ENCODE measurements at regions not wholly inside any gene's neighbourhood (a gene's known extent, or its start where the extent isn't known, plus 50 kb on each side); places are given as distances from the start of the nearest gene placed in this dataset.
A peak's percentile ranks its signal among the peaks of the same experiment; 100 is the strongest.

- CTCF ChIA-PET: no interaction called here
- no peak for DNase-seq
- Histone ChIP-seq H3K4me3 (ENCODE audit: control insufficient read depth in 1 of 7, extremely low read depth in 1 of 7, insufficient read depth in 4 of 7, low read depth in 2 of 7, low read length in 6 of 7) (no peak overlapping the region), H3K27me3 (replicated peaks in 2 of 5; ENCODE audit: control insufficient read depth in 4 of 5, insufficient read depth in 5 of 5, low read length in 4 of 5) (peaks cover 0 to 2% (median 0%) of the 10 kb centered on the region in 5 experiments), H3K36me3 (ENCODE audit: control insufficient read depth in 4 of 4, insufficient read depth in 4 of 4, low read length in 3 of 4) (no peaks in the 10 kb centered on the region), H3K9me3 (ENCODE audit: control extremely low read depth in 1 of 5, control insufficient read depth in 4 of 5, insufficient read depth in 2 of 5, low read depth in 1 of 5, low read length in 4 of 5) (no peaks in the 10 kb centered on the region), H3K27ac (ENCODE audit: insufficient read depth in 1 of 2, low read depth in 1 of 2, low read length in 2 of 2, poor library complexity in 1 of 2, severe bottlenecking in 2 of 2) (no peak overlapping the region), H3K4me1 (ENCODE audit: control extremely low read depth in 1 of 4, control insufficient read depth in 4 of 4, insufficient read depth in 4 of 4, low read length in 3 of 4) (no peaks in the 10 kb centered on the region)
- POLR2A ChIA-PET: no interaction called here
- 100% methylated on average over 1 of the region's 1 CpG for WGBS (ENCODE audit: insufficient coverage)
Measured at GRCh38 chr14:61878931-61879330, 116.7 kb downstream of the SNAPC1 start.

DNA sequence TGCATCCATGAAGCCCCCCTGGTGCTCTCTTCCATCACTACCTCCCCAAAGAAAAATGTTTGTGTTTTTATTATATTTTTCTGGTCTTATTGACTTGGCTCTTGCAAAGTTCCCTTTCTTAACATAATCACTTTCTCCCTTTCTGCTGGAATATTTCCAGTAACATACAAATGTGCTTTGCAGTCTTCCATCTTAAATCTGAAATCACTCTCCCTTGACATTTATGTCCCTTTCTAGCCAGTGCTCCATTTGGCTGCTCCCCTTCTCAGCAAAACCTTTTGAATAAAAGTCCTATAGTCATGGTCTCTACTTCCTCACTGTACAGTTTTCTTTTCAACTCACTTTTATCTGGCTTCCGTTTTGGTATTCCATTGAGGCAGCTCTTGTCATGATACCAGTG is 118.8 kb downstream of the SNAPC1 start:
- 100% methylated on average over 1 of the region's 1 CpG for WGBS (ENCODE audit: insufficient coverage)
- POLR2A ChIA-PET: no interaction called here

GRCh38 chr14:61884711-61885110 is 122.5 kb downstream of the SNAPC1 start:
- no peaks in the 10 kb centered on the region for H3K9me3 ChIP-seq (ENCODE audit: control extremely low read depth in 1 of 5, control insufficient read depth in 4 of 5, insufficient read depth in 2 of 5, low read depth in 1 of 5, low read length in 4 of 5)
- no peaks in the 10 kb centered on the region for H3K36me3 ChIP-seq (ENCODE audit: control insufficient read depth in 4 of 4, insufficient read depth in 4 of 4, low read length in 3 of 4)
- H3K4me1 ChIP-seq (ENCODE audit: control extremely low read depth in 1 of 4, control insufficient read depth in 4 of 4, insufficient read depth in 4 of 4, low read length in 3 of 4): no peaks in the 10 kb centered on the region
- H3K27me3 ChIP-seq (replicated peaks in 2 of 5; ENCODE audit: control insufficient read depth in 4 of 5, insufficient read depth in 5 of 5, low read length in 4 of 5): peaks cover 0 to 2% (median 0%) of the 10 kb centered on the region in 5 experiments
- no peak overlapping the region for H3K27ac ChIP-seq (ENCODE audit: insufficient read depth in 1 of 2, low read depth in 1 of 2, low read length in 2 of 2, poor library complexity in 1 of 2, severe bottlenecking in 2 of 2)
- no peak overlapping the region for H3K4me3 ChIP-seq (ENCODE audit: control insufficient read depth in 1 of 7, extremely low read depth in 1 of 7, insufficient read depth in 4 of 7, low read depth in 2 of 7, low read length in 6 of 7)
- POLR2A ChIA-PET: no interaction called here
- CTCF ChIA-PET: no interaction called here
- no peak for DNase-seq
- 100% methylated on average over 2 of the region's 2 CpGs for WGBS (ENCODE audit: insufficient coverage)

More for the DNA sequence above, 118.8 kb downstream of the SNAPC1 start:
- CTCF ChIA-PET: interaction anchor here (1.2 kb wide), 1 partner anchor 12 kb away, joined by 4 read pairs; no protein-coding TSS in a partner anchor
- H3K27me3 ChIP-seq (replicated peaks in 2 of 5; ENCODE audit: control insufficient read depth in 4 of 5, insufficient read depth in 5 of 5, low read length in 4 of 5): peaks cover 0 to 2% (median 0%) of the 10 kb centered on the region in 5 experiments
- no peak overlapping the region for H3K4me3 ChIP-seq (ENCODE audit: control insufficient read depth in 1 of 7, extremely low read depth in 1 of 7, insufficient read depth in 4 of 7, low read depth in 2 of 7, low read length in 6 of 7)
- H3K9me3 ChIP-seq (ENCODE audit: control extremely low read depth in 1 of 5, control insufficient read depth in 4 of 5, insufficient read depth in 2 of 5, low read depth in 1 of 5, low read length in 4 of 5): no peaks in the 10 kb centered on the region
- no peak overlapping the region for H3K27ac ChIP-seq (ENCODE audit: insufficient read depth in 1 of 2, low read depth in 1 of 2, low read length in 2 of 2, poor library complexity in 1 of 2, severe bottlenecking in 2 of 2)
- H3K4me1 ChIP-seq (ENCODE audit: control extremely low read depth in 1 of 4, control insufficient read depth in 4 of 4, insufficient read depth in 4 of 4, low read length in 3 of 4): no peaks in the 10 kb centered on the region
- no peaks in the 10 kb centered on the region for H3K36me3 ChIP-seq (ENCODE audit: control insufficient read depth in 4 of 4, insufficient read depth in 4 of 4, low read length in 3 of 4)
- no peak for DNase-seq

- ChIA-PET POLR2A (interaction anchor here (0.7 kb wide), 1 partner anchor 853 kb away, joined by 6 read pairs; no protein-coding TSS in a partner anchor), CTCF (no interaction called here)
- H3K27ac ChIP-seq (ENCODE audit: insufficient read depth in 1 of 2, low read depth in 1 of 2, low read length in 2 of 2, poor library complexity in 1 of 2, severe bottlenecking in 2 of 2): no peak overlapping the region
- no peak overlapping the region for H3K4me3 ChIP-seq (ENCODE audit: control insufficient read depth in 1 of 7, extremely low read depth in 1 of 7, insufficient read depth in 4 of 7, low read depth in 2 of 7, low read length in 6 of 7)
- H3K9me3 ChIP-seq (ENCODE audit: control extremely low read depth in 1 of 5, control insufficient read depth in 4 of 5, insufficient read depth in 2 of 5, low read depth in 1 of 5, low read length in 4 of 5): no peaks in the 10 kb centered on the region
- WGBS (ENCODE audit: insufficient coverage): no CpG with 5 or more reads among the region's 2 CpGs
- DNase-seq: no peak
- peaks cover 0 to 2% (median 0%) of the 10 kb centered on the region in 5 experiments for H3K27me3 ChIP-seq (replicated peaks in 2 of 5; ENCODE audit: control insufficient read depth in 4 of 5, insufficient read depth in 5 of 5, low read length in 4 of 5)
- H3K36me3 ChIP-seq (ENCODE audit: control insufficient read depth in 4 of 4, insufficient read depth in 4 of 4, low read length in 3 of 4): no peaks in the 10 kb centered on the region
- no peaks in the 10 kb centered on the region for H3K4me1 ChIP-seq (ENCODE audit: control extremely low read depth in 1 of 4, control insufficient read depth in 4 of 4, insufficient read depth in 4 of 4, low read length in 3 of 4)
Measured at GRCh38 chr14:61885203-61885961, 123.2 kb downstream of the SNAPC1 start.

DNA sequence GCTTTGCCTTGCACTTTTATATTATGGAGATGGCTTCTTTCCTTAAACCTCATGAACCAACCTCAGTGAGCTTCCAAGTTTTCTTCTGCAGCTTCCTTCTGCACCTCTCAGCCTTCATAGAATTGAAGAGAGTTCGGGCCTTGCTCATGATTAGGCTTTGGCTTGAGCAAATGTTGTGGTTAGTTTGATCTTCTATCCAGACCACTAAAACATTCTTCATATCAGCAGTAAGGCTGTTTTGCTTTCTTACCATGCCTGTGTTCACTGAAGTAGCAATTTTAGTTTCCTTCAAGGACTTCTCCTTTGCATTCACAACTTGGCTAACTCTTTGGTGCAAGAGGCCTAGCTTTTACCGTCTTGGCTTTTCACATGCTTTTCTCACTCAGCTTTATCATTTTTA is 125.4 kb downstream of the SNAPC1 start:
- WGBS (ENCODE audit: insufficient coverage): no CpG with 5 or more reads among the region's 2 CpGs
- POLR2A ChIA-PET: no interaction called here

DNA sequence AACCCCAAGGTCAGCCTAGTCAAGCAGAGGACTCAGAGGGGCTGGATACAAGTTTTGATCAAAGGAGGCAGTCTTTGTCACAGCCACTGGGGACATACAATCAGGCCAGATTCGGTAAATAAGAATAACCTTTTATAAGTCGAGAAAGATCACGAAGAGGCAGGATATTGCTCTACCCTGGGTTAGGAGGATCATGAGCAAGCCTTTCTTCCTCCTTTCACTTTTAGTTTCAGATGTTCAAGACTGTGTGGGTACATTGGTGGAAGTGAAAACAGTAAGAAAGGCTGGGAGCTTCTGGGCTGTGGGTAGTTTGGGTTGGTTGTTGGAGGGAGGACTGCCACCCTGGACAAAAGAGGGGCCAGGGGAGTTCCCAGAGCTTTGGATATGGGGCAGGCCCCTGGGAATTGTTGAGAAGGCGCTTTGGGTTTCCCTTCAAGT is 127.7 kb downstream of the SNAPC1 start:
- no peak overlapping the region for H3K27ac ChIP-seq (ENCODE audit: insufficient read depth in 1 of 2, low read depth in 1 of 2, low read length in 2 of 2, poor library complexity in 1 of 2, severe bottlenecking in 2 of 2)
- ChIA-PET POLR2A (no interaction called here), CTCF (interaction anchor here (0.7 kb wide), 1 partner anchor 52 kb away, joined by 3 read pairs; no protein-coding TSS in a partner anchor)
- no peaks in the 10 kb centered on the region for H3K9me3 ChIP-seq (ENCODE audit: control extremely low read depth in 1 of 5, control insufficient read depth in 4 of 5, insufficient read depth in 2 of 5, low read depth in 1 of 5, low read length in 4 of 5)
- peak; percentile 5 to 48 (median 36) for DNase-seq
- WGBS (ENCODE audit: insufficient coverage): 45% methylated on average over 4 of the region's 4 CpGs
- H3K36me3 ChIP-seq (ENCODE audit: control insufficient read depth in 4 of 4, insufficient read depth in 4 of 4, low read length in 3 of 4): no peaks in the 10 kb centered on the region
- H3K4me1 ChIP-seq (ENCODE audit: control extremely low read depth in 1 of 4, control insufficient read depth in 4 of 4, insufficient read depth in 4 of 4, low read length in 3 of 4): no peaks in the 10 kb centered on the region
- H3K4me3 ChIP-seq (ENCODE audit: control insufficient read depth in 1 of 7, extremely low read depth in 1 of 7, insufficient read depth in 4 of 7, low read depth in 2 of 7, low read length in 6 of 7): no peak overlapping the region
- peaks cover 0 to 11% (median 3%) of the 10 kb centered on the region in 5 experiments for H3K27me3 ChIP-seq (replicated peaks in 2 of 5; ENCODE audit: control insufficient read depth in 4 of 5, insufficient read depth in 5 of 5, low read length in 4 of 5)

More for the DNA sequence above, 125.4 kb downstream of the SNAPC1 start:
- Histone ChIP-seq H3K36me3 (ENCODE audit: control insufficient read depth in 4 of 4, insufficient read depth in 4 of 4, low read length in 3 of 4) (no peaks in the 10 kb centered on the region), H3K27me3 (replicated peaks in 2 of 5; ENCODE audit: control insufficient read depth in 4 of 5, insufficient read depth in 5 of 5, low read length in 4 of 5) (peaks cover 0 to 12% (median 3%) of the 10 kb centered on the region in 5 experiments), H3K9me3 (ENCODE audit: control extremely low read depth in 1 of 5, control insufficient read depth in 4 of 5, insufficient read depth in 2 of 5, low read depth in 1 of 5, low read length in 4 of 5) (no peaks in the 10 kb centered on the region), H3K4me1 (ENCODE audit: control extremely low read depth in 1 of 4, control insufficient read depth in 4 of 4, insufficient read depth in 4 of 4, low read length in 3 of 4) (no peaks in the 10 kb centered on the region), H3K27ac (ENCODE audit: insufficient read depth in 1 of 2, low read depth in 1 of 2, low read length in 2 of 2, poor library complexity in 1 of 2, severe bottlenecking in 2 of 2) (no peak overlapping the region), H3K4me3 (ENCODE audit: control insufficient read depth in 1 of 7, extremely low read depth in 1 of 7, insufficient read depth in 4 of 7, low read depth in 2 of 7, low read length in 6 of 7) (no peak overlapping the region)
- CTCF ChIA-PET: interaction anchor here (2.1 kb wide), 1 partner anchor 10 kb away, joined by 5 read pairs; no protein-coding TSS in a partner anchor
- no peak for DNase-seq

- Histone ChIP-seq H3K27me3 (replicated peaks in 2 of 5; ENCODE audit: control insufficient read depth in 4 of 5, insufficient read depth in 5 of 5, low read length in 4 of 5) (peaks cover 0 to 11% (median 3%) of the 10 kb centered on the region in 5 experiments), H3K4me3 (ENCODE audit: control insufficient read depth in 1 of 7, extremely low read depth in 1 of 7, insufficient read depth in 4 of 7, low read depth in 2 of 7, low read length in 6 of 7) (no peak overlapping the region), H3K27ac (ENCODE audit: insufficient read depth in 1 of 2, low read depth in 1 of 2, low read length in 2 of 2, poor library complexity in 1 of 2, severe bottlenecking in 2 of 2) (no peak overlapping the region), H3K4me1 (ENCODE audit: control extremely low read depth in 1 of 4, control insufficient read depth in 4 of 4, insufficient read depth in 4 of 4, low read length in 3 of 4) (no peaks in the 10 kb centered on the region), H3K9me3 (ENCODE audit: control extremely low read depth in 1 of 5, control insufficient read depth in 4 of 5, insufficient read depth in 2 of 5, low read depth in 1 of 5, low read length in 4 of 5) (no peaks in the 10 kb centered on the region), H3K36me3 (ENCODE audit: control insufficient read depth in 4 of 4, insufficient read depth in 4 of 4, low read length in 3 of 4) (no peaks in the 10 kb centered on the region)
- DNase-seq: peak in 2 of 3 donors; percentile 2 to 21
- ChIA-PET POLR2A (no interaction called here), CTCF (interaction anchor here (5.4 kb wide), 1 partner anchor 235 kb away, joined by 48 read pairs; no protein-coding TSS in a partner anchor)
- 100% methylated on average over 1 of the region's 5 CpGs for WGBS (ENCODE audit: insufficient coverage)
Measured at GRCh38 chr14:61891170-61891569, 128.9 kb downstream of the SNAPC1 start.
